NCI-H146 treated with DMSO at 0.1 percent for 48 hours (cell line): ENCODE measurements at regions not wholly inside any gene's neighbourhood (a gene's known extent, or its start where the extent isn't known, plus 50 kb on each side); places are given as distances from the start of the nearest gene placed in this dataset.

Experiments used
- DNase-seq: peaks from one replicate; lab custom pipeline; 2025; ENCODE audit not compliant: unreplicated experiment; lab: John Stamatoyannopoulos, UW

- DNase-seq: no peak
These were observed 750.9 kb upstream of the STXBP6 start for GRCh38 chr14:25800841-25801240.

GRCh38 chr14:25788252-25788651, 738.3 kb upstream of the STXBP6 start:
- no peak for DNase-seq

- DNase-seq: no peak
These were observed 716.0 kb upstream of the STXBP6 start for GRCh38 chr14:25765909-25766308.

- no peak for DNase-seq
These were observed 710.1 kb upstream of the STXBP6 start for GRCh38 chr14:25759920-25760655.

- DNase-seq: no peak
These were observed 709.3 kb upstream of the STXBP6 start for GRCh38 chr14:25759256-25759655.

GRCh38 chr14:25757364-25757763, 707.4 kb upstream of the STXBP6 start:
- no peak for DNase-seq

GRCh38 chr14:25756876-25757275, 706.9 kb upstream of the STXBP6 start:
- DNase-seq: no peak

- DNase-seq: no peak
These were observed 703.2 kb upstream of the STXBP6 start for GRCh38 chr14:25753130-25753529.

GRCh38 chr14:25750436-25750835, 700.5 kb upstream of the STXBP6 start:
- no peak for DNase-seq
